Esophagus muscularis mucosa (tissue), 4 donors: ENCODE measurements at regions not wholly inside any gene's neighbourhood (a gene's known extent, or its start where the extent isn't known, plus 50 kb on each side); places are given as distances from the start of the nearest gene placed in this dataset.

Source experiments
- DNase-seq: peaks from one replicate; pipeline ENCODE4 v3.0.0-alpha.2; 2017; ENCODE audit errors: extremely low spot score
- H3K27ac ChIP-seq, 4 donors: fragments of 200-600 bp; sonication (generic); replicated peaks in 1 of 4; 1 replicate in 3 of 4; 2 replicates in 1 of 4; pipeline ENCODE4 v1.5.1; 2016 to 2019; ENCODE audit warnings: mild to moderate bottlenecking in 1 of 4
- H3K27me3 ChIP-seq, 4 donors: fragments of 200-600 bp; sonication (generic); one replicate each; pipeline versions ENCODE4 v1.5.1 to v1.6.0; 2016 to 2019
- H3K36me3 ChIP-seq, 4 donors: fragments of 200-600 bp; sonication (generic); one replicate each; pipeline ENCODE4 v1.5.1; 2016 to 2019
- H3K4me1 ChIP-seq, 4 donors: fragments of 200-600 bp; sonication (generic); one replicate each; pipeline ENCODE4 v1.5.1; 2016 to 2019
- H3K4me3 ChIP-seq, 4 donors: fragments of 200-600 bp; sonication (generic); 1 replicate in 2 of 4; 2 replicates in 2 of 4; pipeline ENCODE4 v1.5.1; 2016 to 2019; ENCODE audit warnings: mild to moderate bottlenecking in 4 of 4, moderate library complexity in 1 of 4
- H3K9me3 ChIP-seq, 4 donors: fragments of 200-600 bp; sonication (generic); 1 replicate in 3 of 4; 2 replicates in 1 of 4; pipeline ENCODE4 v1.5.1; 2016 to 2019
- EP300 ChIP-seq: sonication (generic); formaldehyde crosslinking; IDR thresholded peaks from one replicate; pipeline ENCODE4 v1.6.1; 2017; ENCODE audit warnings: antibody characterized with exemption
- POLR2A ChIP-seq: fragments of 450-650 bp; IDR thresholded peaks from one replicate; pipeline ENCODE4 v1.6.1; 2017; ENCODE audit warnings: antibody characterized with exemption, moderate library complexity, mild to moderate bottlenecking, low read depth
- POLR2AphosphoS5 ChIP-seq, 2 donors: sonication (generic); formaldehyde crosslinking; IDR thresholded peaks; one replicate each; pipeline ENCODE4 v1.6.1; 2017; ENCODE audit warnings: antibody characterized with exemption in 2 of 2
- WGBS: methylation state at CpG from one replicate; pipeline ENCODE4 v1.1.5; 2018; 5-methylcytosine and 5-hydroxymethylcytosine counted together
- intact Hi-C: fragments of 100-400 bp; cut with DNase I; formaldehyde crosslinking; loops from one replicate; pipeline ENCODE4 v1.15.1; 2023
- TF ChIP-seq, protein P1 (sequence below), 3 experiments: fragments of 200-600 bp in 2 of 3; fragments of 450-650 bp in 1 of 3; sonication (generic) in 2 of 3; IDR thresholded peaks; one replicate each; pipeline ENCODE4 v1.5.1; 2017 to 2019; ENCODE audit warnings: antibody characterized with exemption in 3 of 3, mild to moderate bottlenecking in 2 of 3, moderate library complexity in 1 of 3

- intact Hi-C loops, result no loop called here
- WGBS, result 95% methylated on average over 3 of the region's 3 CpGs
- DNase-seq, result no peak
These were observed 390.0 kb upstream of the MKI67 start for GRCh38 chr10:128516180-128516579.

DNA sequence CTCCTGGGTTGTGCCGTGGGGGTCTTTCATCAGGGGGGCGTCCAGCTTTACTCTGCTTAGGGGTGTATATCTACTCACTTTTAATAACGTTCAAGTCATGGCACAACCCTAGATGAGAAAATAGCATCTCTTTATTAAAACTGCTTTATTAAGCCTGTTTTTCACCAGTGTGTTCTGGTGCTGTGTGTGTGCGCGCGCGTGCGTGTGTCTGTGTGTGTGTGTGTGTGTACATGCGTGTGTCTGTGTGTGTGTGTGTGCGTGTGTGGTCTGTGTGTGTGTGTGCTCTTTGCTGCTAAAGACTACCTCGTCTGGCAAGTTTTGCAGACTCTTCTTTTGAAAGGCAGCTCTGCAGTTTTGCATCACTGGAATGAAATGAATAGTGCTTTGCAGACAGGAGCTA, 390.9 kb upstream of the MKI67 start:
- H3K4me1 ChIP-seq, result no peaks in the 10 kb centered on the region
- no peak for TF ChIP-seq POLR2AphosphoS5 (IDR thresholded peaks at IDR 0.05)
- no peak for TF ChIP-seq POLR2A
- TF ChIP-seq EP300, result no peak
- TF ChIP-seq, protein P1, sequence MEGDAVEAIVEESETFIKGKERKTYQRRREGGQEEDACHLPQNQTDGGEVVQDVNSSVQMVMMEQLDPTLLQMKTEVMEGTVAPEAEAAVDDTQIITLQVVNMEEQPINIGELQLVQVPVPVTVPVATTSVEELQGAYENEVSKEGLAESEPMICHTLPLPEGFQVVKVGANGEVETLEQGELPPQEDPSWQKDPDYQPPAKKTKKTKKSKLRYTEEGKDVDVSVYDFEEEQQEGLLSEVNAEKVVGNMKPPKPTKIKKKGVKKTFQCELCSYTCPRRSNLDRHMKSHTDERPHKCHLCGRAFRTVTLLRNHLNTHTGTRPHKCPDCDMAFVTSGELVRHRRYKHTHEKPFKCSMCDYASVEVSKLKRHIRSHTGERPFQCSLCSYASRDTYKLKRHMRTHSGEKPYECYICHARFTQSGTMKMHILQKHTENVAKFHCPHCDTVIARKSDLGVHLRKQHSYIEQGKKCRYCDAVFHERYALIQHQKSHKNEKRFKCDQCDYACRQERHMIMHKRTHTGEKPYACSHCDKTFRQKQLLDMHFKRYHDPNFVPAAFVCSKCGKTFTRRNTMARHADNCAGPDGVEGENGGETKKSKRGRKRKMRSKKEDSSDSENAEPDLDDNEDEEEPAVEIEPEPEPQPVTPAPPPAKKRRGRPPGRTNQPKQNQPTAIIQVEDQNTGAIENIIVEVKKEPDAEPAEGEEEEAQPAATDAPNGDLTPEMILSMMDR (IDR thresholded peaks at IDR 0.05), result no peak
- H3K27me3 ChIP-seq, result peaks cover 0 to 20% (median 0%) of the 10 kb centered on the region in 4 donors
- 82% methylated on average over 11 of the region's 11 CpGs for WGBS
- intact Hi-C loops, result no loop called here
- DNase-seq, result no peak
- H3K9me3 ChIP-seq, result peaks cover 0 to 5% (median 2%) of the 10 kb centered on the region in 4 donors
- H3K36me3 ChIP-seq, result no peaks in the 10 kb centered on the region
- H3K4me3 ChIP-seq, result no peak overlapping the region
- H3K27ac ChIP-seq, result no peak overlapping the region

More at GRCh38 chr10:128516180-128516579, 390.0 kb upstream of the MKI67 start:
- TF ChIP-seq POLR2A (no peak), EP300 (no peak), POLR2AphosphoS5 (IDR thresholded peaks at IDR 0.05) (no peak)
- TF ChIP-seq, protein P1 (IDR thresholded peaks at IDR 0.05), result no peak
- H3K27ac ChIP-seq, result no peak overlapping the region
- no peak overlapping the region for H3K4me3 ChIP-seq
- peaks cover 0 to 5% (median 2%) of the 10 kb centered on the region in 4 donors for H3K9me3 ChIP-seq
- no peaks in the 10 kb centered on the region for H3K36me3 ChIP-seq
- H3K27me3 ChIP-seq, result peaks cover 0 to 19% (median 0%) of the 10 kb centered on the region in 4 donors
- no peaks in the 10 kb centered on the region for H3K4me1 ChIP-seq

DNA sequence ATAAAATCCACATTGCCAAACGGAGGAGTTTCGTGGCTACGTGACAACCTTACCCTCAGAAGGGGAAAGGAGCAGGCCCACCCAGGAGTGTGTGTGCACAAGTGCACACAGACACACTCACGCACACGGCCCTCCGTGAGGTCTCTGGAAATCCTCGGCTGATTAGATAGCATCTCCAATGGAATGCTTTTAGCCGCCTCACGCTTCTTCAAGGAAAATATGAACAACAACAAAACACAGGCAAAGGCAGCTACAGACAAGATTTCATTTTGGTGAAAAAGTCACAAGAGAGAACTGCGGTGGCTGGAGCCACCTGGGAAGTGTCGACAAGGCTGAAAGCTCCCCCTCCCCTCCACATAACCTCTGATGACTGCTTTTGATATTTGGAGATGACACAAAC, 391.8 kb upstream of the MKI67 start:
- no peaks in the 10 kb centered on the region for H3K4me1 ChIP-seq
- H3K9me3 ChIP-seq, result peaks cover 0 to 5% (median 2%) of the 10 kb centered on the region in 4 donors
- WGBS, result 81% methylated on average over 11 of the region's 11 CpGs
- H3K4me3 ChIP-seq, result no peak overlapping the region
- H3K36me3 ChIP-seq, result no peaks in the 10 kb centered on the region
- TF ChIP-seq EP300 (no peak), POLR2AphosphoS5 (IDR thresholded peaks at IDR 0.05) (no peak), POLR2A (no peak)
- TF ChIP-seq, protein P1 (IDR thresholded peaks at IDR 0.05), result no peak
- intact Hi-C loops, result no loop called here
- no peak for DNase-seq
- peaks cover 0 to 26% (median 0%) of the 10 kb centered on the region in 4 donors for H3K27me3 ChIP-seq
- H3K27ac ChIP-seq, result no peak overlapping the region

DNA sequence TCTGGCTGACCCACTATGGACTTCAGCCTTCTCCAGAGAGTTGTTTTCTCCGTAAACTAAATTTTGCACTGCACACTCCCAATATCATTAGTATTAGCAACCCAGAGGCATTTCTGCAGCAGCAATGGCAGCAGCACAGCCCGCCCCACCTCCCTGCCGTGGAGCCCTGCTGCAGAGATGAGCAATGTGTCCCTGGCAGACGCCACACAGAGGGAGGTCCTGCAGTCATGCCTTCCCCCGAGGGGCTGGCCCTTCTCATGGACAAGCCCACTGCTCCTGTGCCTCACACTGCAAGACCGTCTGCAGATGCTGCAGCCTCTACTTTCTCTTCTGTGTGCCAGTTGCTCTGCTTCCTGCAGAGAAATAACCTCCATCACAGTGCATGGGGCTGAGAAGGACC, 393.4 kb upstream of the MKI67 start:
- H3K36me3 ChIP-seq, result no peaks in the 10 kb centered on the region
- no peak for DNase-seq
- no peak overlapping the region for H3K27ac ChIP-seq
- H3K4me1 ChIP-seq, result no peaks in the 10 kb centered on the region
- H3K4me3 ChIP-seq, result no peak overlapping the region
- intact Hi-C loops, result no loop called here
- 67% methylated on average over 6 of the region's 6 CpGs for WGBS
- H3K27me3 ChIP-seq, result peaks cover 0 to 29% (median 0%) of the 10 kb centered on the region in 4 donors
- peaks cover 0 to 5% (median 2%) of the 10 kb centered on the region in 4 donors for H3K9me3 ChIP-seq
- TF ChIP-seq, protein P1 (IDR thresholded peaks at IDR 0.05), result no peak
- TF ChIP-seq POLR2AphosphoS5 (IDR thresholded peaks at IDR 0.05) (no peak), POLR2A (no peak), EP300 (no peak)
